HG03439 (cell line): ENCODE measurements at regions not wholly inside any gene's neighbourhood (a gene's known extent, or its start where the extent isn't known, plus 50 kb on each side); places are given as distances from the start of the nearest gene placed in this dataset.

ENCODE experiments used
- ATAC-seq: cut with Tn5 transposase; IDR thresholded peaks from one replicate; pipeline ENCODE4 v1.9.1; 2021; ENCODE audit warnings: mild to moderate bottlenecking, moderate library complexity; ENCODE audit not compliant: unreplicated experiment

DNA sequence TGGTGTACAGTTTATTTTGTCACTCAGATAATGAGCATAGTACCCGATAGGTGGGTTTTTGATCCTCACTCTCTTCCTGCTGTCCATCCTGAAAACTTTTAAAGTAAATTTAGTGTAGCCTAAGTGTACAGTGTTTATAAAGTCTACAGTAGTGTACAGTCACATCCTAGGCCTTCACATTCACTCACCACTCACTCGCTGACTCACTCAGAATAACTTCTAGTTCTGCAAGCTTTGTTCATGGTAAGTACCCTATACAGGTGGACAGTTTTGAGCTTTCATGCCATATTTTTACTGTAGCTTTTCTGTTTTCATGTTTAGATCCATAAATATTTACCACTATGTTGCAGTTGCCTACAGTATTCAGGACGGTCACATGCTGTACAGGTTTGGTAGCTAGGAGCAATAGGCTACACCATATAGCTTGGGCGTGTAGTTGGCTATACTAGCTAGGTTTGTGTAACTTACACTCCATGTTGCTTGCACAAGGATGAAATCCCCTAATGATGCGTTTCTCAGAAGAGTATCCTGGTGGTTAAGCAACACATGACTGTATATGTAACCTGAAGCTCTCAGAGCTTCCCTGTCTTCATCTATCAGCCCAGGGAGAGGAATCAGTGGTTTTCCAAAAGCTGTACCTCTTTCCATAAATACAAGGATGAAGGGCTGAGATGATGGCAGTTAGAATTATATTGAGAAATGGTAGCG is 87.6 kb upstream of the SLC25A26 start:
- ATAC-seq = no peak

- ATAC-seq = no peak
Observed at GRCh38 chr3:66128623-66129022, 89.9 kb upstream of the MAGI1 start.

DNA sequence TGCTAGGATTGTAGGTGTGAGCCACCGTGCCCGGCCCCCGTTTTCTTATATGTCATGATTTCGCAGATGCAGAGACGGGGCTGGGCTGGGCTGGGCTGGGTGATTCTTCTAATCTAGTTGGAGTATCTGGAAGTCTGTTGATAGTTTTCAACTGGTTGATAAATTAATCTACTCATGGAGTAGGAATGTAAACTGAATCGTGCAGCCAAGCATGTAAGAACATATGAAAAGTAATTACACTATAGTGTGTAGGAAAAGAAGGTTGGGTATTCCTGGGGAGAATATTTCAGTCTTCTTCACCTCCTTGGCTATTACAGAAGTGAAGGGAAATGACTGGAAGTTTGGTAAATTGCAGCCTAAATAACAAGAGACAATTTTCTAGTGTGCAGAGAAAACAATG is 82.6 kb upstream of the MAGI1 start:
- no peak for ATAC-seq

- no peak for ATAC-seq
Observed at GRCh38 chr3:66115858-66116654, 77.3 kb upstream of the MAGI1 start.

- no peak for ATAC-seq
Observed at GRCh38 chr3:66113542-66113941, 74.8 kb upstream of the MAGI1 start.

- ATAC-seq = no peak
Observed at GRCh38 chr3:66110840-66111239, 72.1 kb upstream of the MAGI1 start.

DNA sequence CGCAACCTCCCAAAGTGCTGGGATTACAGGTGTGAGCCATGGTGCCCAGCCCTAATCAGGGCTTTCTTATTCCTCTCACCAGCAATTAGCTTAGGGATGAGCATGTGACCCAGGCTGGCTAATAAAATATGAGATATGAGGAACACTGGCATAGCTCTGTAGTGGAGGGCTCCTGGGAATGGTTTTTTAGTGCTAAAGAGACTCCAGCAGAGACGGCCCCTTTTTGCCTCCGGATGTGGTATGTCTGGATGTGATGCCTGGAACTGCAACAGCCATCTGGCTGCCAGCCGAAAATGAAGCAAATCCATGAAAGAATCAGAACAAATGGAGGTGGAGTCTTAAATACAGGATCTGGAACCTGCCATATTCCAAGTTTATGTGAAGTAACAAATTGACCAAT is 69.1 kb upstream of the MAGI1 start:
- ATAC-seq = no peak

DNA sequence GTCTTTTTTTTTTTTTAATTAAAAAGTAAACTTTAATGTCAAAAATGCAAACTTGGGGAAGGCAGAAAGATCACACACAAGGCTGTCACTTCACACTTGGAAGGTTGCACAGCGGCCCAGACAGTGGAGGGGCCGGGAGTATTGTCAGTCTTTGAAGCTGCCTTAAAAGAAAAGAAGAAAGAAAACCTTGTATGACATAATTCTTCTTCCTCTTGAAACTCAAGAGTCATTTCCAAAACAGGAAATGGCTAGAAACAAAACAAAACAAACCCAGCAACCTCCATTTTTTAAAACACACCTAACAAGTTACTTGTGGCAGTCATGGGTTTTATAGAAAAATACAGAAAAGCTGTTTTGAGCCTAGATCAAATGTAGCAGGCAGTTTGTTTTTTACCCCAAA is 68.1 kb upstream of the MAGI1 start:
- no peak for ATAC-seq

- ATAC-seq = no peak
Observed at GRCh38 chr3:66104535-66104934, 65.8 kb upstream of the MAGI1 start.

GRCh38 chr3:66103729-66104128 is 65.0 kb upstream of the MAGI1 start:
- ATAC-seq = no peak

- no peak for ATAC-seq
Observed at GRCh38 chr3:66101901-66102300, 63.2 kb upstream of the MAGI1 start.

GRCh38 chr3:66099541-66100065 is 60.9 kb upstream of the MAGI1 start:
- ATAC-seq = no peak

DNA sequence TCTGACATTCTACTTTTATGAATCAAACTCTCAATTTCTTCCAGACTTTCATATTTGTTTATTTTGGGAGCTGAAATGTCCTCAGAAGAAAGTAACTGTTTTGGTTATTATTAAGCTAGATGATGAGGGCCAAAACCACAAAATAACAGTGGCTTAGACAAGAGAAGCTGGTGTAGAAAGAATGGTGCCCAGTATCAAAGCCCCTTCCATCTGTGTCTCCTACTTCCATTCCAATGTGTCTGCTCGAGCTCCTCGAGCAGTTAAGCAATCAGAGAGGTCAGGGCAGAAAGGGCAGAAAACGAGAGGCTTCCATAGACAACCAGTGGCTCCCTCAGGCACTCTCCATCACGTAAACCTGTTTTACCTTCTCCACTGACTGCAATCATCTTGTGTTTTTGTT is 59.7 kb upstream of the MAGI1 start:
- ATAC-seq = no peak

- ATAC-seq = no peak
Observed at GRCh38 chr3:66097647-66098046, 58.9 kb upstream of the MAGI1 start.

DNA sequence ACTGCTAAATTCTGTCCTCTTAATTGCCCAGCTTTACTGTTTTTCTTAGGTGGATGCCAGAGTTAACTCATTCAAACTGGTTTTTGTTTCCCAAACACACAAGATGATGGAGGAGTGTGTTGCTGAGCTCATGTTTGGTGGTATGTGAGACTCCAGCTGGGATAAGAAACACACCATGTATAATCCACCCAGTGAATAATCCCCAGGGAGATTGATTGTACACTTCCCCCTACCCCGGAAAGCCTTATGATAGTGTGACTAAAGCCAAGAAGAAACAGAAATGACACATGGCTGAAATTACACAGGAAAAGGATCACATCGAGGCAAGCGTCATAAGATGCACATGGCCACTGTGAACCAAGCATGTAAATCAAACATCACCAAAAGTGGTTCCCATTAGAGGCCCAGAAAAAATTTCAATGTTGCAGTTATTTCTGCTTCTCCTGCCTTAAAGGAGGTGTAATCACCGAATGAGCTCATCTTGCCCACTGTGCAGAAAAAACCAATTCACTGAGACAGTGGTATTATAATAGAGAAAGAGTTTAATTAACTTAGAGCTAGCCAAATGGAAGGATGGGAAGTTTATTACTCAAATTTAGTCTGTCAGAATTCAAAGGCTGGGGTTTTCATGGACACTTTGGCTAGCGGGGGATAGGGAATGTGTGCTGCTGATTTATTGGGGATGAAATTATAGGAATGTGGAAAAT is 56.7 kb upstream of the MAGI1 start:
- ATAC-seq = no peak

DNA sequence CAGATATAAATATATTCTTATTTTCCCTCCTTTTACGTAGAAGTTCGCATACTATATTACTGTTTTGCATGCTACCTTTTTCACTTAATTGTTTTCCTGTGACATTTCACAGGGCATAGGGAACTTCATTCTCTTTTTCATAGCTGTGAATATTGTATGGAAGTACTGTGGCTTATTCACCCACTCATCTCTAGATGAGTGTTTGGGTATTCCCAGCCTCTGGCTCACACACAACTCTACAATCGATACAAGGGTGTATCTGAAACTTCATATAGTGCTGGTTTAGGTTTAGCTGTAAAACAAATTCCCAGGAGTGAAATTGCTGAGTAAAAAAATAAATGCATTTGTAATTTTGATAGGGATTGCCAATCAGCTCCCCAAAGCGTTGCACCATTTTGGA is 55.3 kb upstream of the MAGI1 start:
- ATAC-seq = no peak

DNA sequence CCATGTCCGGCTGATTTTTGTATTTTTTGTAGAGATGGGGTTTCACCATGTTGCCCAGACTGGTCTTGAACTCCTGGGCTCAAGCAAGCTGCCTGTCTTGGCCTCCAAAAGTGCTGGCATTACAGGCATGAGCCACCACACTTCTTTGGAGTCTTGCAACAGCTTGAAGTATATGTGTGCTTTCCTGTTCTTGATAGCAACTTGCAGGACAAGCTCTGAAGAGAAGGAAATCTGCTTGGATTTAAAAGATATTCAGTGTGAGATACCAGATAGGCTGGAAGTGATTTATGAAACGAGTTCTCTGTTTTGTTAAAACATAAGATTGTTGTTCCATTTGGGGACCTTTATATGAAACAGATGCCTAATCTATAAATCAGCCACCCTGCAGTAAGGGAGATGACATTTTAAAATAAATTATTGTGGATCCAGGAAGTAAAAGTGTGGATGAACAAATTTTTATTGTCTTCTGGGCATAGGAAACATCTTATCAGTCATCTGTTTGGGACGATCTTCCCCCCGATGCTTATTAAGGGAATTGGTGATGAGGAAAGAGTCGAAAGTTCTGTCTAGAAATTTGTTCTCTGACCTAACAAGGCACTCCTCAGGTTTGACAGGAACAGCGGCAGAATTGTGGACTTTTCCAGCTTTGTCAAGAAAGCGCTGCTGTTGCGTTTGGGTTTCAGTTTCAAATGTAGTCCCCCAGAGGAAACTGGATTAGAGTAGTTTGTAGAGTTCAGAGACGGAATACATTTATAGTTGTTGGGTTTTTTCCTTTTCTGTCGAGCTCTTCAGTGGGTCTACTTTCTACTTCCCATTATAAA is 53.7 kb upstream of the MAGI1 start:
- no peak for ATAC-seq
